GM19328 (cell line): ENCODE measurements at regions not wholly inside any gene's neighbourhood (a gene's known extent, or its start where the extent isn't known, plus 50 kb on each side); places are given as distances from the start of the nearest gene placed in this dataset.
"Not testable (repeated sequence)": the region's sequence is repeated elsewhere in the genome, so short reads cannot be mapped to it uniquely, and the experiment has no call there.

Source experiments
- ATAC-seq: cut with Tn5 transposase; IDR thresholded peaks from one replicate; pipeline ENCODE4 v1.9.1; 2021; ENCODE audit warnings: mild to moderate bottlenecking, moderate library complexity; ENCODE audit not compliant: unreplicated experiment

- ATAC-seq = no peak
Observed at GRCh38 chr14:29353513-29353912, 574.1 kb downstream of the PRKD1 start.

GRCh38 chr14:29354486-29354885 is 573.2 kb downstream of the PRKD1 start:
- no peak for ATAC-seq

GRCh38 chr14:29355331-29355730 is 572.3 kb downstream of the PRKD1 start:
- ATAC-seq = no peak

DNA sequence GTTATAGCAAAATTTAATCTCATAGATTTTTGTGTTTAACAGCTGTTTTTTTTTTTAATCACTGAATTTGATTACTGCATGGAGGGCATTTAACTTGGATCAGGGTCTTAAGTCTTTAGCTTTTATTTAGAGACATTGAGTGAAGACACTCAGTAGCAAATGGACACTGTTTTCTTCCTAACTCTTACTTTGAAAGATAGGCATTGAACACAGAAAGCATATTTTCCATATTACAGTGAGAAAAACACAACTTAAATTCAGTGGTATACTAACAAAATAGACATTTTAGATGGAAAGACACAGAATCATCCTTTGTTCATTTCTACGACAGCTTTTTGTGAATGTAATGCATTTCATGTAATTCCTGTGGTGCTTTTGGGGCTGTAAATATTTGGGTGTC is 571.8 kb downstream of the PRKD1 start:
- no peak for ATAC-seq

DNA sequence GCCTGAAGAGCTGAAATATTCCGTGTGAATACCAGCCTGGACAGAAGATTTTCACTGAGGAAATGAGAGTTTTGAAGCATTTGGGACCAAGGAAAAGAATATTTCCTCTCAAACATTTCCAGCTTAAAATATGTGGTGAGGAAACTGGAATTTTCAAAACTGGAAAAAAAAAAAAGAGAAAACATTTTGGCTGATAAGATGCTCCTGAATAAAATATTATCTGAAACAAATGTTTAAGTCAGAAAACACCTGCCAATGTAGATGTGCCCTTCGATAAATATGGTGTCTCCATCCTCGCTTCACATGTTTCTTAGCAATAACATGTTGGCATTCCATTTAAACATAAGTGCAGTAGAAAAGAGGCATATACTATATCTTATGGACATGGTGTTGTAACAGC is 567.0 kb downstream of the PRKD1 start:
- ATAC-seq = no peak

- ATAC-seq = no peak
Observed at GRCh38 chr14:29370024-29370423, 557.6 kb downstream of the PRKD1 start.

- no peak for ATAC-seq
Observed at GRCh38 chr14:29376237-29376636, 551.4 kb downstream of the PRKD1 start.

- ATAC-seq = no peak
Observed at GRCh38 chr14:29380826-29381225, 546.8 kb downstream of the PRKD1 start.

DNA sequence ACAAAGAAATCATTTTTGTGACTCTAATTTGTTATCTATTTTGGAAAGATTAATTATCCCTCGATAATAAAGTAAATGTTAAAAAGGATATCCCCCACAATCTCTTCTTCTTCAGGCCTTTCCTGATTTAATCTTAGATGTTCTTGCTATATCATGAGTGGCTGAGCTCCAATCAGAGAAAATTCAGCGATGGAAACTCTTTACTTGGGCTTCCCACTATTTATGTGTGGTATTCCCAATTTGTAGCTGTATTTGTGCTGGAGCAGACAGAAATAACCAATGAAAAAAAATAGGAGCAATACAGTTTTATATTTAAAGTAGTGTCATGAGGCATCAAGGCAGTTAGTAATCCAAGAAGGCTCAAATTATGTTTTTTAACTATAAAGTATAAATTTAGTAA is 539.1 kb downstream of the PRKD1 start:
- ATAC-seq = no peak

DNA sequence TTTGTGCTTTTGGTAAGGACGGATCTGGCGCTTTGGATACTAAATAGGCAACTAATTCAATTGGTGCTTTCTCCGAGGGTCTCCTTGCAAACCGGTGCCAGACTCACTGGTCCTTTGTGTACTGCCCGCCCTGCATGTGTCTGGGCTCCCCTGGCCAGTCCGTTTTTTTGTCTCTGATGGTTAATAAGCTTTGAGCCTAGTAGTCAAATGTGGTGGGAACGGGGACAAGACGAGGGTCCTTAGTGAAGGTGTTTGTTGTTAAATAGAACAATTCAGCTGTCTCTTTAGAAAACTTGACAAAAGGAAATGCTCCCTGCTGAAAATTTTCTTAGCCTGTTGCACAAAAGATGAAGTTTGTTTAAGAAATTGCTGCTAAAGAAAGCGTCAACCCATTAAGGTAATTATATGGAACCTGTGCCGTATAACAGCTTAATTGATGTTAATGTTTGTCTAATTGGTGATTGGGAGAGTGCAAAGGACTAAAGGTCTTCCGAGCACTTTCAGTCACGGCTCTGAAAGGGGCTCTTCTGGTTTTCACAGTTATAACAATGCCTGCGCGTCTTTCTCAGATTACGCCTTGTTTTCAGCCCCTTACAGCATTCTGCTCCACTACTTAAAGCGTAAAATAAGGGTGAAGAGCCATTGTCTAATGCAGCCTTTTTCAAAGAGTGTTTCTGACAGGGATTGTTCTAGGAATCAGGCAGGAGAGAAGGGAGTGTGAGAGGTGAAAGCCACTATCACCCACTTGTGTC is 537.4 kb downstream of the PRKD1 start:
- no peak for ATAC-seq

DNA sequence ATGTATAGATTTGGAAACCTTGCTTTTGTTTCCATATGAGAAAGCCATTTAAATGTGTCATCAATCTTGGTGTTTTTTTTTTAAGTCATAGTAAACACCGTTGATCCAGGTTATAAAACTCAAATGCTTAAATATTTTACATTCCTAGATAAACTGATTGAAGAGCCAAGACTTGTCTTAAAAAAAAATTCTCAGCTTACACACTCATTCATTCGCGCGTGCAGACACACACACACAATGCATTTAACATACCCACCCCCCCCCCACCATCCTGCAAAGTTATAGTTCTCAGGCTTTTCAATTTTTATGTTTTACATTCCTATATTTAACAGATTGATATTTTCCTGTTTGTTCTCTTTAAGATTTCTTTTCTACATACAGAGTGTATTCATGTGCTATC is 536.4 kb downstream of the PRKD1 start:
- no peak for ATAC-seq

GRCh38 chr14:29391801-29392200 is 535.8 kb downstream of the PRKD1 start:
- no peak for ATAC-seq

GRCh38 chr14:29392287-29392686 is 535.4 kb downstream of the PRKD1 start:
- no peak for ATAC-seq

DNA sequence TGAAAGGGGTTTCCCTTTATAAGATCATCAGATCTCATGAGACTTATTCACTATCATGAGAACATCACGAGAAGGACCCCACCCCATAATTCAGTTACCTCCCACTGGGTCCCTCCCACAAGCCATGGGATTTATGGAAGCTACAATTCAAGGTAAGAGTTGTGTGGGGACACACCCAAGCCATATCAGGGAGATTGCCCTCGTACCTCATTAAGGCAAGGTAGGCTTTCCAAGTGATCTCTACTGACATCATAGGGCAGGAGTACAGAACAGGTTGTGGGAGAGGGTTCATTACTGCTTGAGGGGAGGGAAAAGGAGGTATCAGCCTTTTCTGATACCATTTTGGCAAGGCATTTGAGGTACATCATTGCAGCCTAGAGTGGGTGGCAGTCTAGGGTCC is 524.6 kb downstream of the PRKD1 start:
- ATAC-seq = no peak

DNA sequence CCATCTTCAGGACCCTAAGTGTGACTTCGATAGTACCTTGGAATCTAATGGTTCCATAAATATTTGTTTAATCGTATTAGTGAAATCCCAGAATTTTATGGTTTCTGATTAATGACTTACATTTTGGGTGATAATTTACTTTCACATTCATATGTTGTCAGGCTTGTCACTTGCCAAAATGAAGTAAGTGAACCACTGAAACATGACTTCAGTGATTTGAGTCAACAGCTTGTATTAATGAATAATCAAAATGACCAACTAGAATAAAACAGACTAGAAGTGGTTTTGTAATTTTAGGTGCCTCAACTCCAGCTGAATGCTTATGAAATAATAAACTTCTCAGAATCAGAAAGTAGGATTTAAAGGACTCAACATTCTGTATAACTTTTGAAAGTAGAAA is 517.1 kb downstream of the PRKD1 start:
- no peak for ATAC-seq

DNA sequence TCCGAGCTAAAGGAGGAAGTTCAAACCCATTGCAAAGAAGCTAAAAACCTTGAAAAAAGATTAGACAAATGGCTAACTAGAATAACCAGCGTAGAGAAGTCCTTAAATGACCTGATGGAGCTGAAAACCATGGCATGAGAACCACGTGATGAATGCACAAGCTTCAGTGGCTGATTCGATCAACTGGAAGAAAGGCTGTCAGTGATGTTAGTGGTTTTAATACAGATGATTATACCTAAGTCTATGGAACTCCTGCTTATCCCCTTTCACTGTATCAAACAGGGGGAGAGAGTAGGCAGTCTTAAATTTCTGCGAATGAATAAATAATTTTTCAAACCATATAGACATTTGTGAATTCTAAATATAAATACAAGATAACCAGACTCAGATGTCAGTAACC is 512.7 kb downstream of the PRKD1 start:
- ATAC-seq = not testable (repeated sequence)

- ATAC-seq = no peak
Observed at GRCh38 chr14:29419736-29420135, 507.9 kb downstream of the PRKD1 start.

DNA sequence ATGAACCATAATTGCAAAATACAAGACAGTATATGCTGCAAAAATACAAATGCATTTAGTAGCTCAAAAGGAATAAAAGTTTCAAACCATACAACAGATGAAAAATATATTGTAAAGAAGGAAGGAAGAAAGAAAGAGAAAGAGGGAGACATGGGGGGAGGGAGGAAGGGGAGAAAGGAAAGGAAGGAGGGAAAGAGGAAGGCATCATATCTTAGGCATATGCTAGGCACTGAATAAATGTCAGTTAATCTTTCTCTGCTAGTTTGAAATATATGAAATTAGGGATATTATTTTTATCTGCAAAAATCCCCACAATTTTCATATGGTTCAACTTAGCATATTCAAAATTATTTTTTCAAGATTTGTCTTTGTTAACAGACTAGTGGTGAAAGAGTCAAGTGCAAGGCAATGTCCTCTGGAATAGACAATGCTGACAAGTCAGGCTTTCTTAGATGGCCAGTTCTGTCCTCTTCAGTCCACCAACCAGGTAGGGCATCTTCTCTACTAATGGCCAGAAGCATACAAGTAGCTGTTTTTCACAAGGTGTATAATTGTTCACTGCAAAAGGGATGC is 506.4 kb downstream of the PRKD1 start:
- no peak for ATAC-seq

DNA sequence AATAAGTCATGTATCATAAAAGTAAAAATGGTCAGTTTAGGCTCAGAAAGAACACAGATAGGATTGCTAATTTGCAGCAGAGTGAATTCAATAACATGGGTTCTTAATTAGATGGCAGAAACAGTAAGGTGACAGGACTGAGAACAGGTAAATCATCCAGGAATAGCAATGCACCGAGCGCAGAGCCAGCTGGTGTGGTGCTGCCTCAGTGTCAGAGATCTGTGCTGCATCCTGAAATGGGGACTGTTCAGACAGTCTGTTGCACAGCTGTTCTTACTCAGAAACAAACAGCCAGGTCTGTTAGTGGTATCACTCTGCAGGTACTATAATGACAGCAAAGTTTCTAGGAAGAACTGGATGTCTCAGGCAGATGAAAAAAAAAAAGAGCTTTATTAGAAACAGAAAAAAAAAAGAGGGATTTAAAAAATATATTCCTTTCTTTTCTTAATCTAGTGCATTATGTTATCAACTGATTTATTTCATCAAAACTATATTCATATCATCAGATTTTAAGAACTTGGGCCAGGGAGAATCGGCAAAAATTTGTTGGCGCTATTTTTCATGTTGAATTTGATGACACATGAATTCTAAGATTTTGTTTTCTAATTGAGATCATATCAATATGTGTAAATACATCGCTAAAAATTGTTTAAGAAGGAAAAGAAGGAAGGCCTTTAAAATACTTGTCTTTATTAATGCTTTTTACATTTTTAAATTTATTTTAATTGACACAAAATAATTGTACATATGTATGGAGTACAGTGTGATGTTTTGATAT is 501.8 kb downstream of the PRKD1 start:
- no peak for ATAC-seq

- no peak for ATAC-seq
Observed at GRCh38 chr14:29442696-29443095, 485.0 kb downstream of the PRKD1 start.

GRCh38 chr14:29444216-29444615 is 483.4 kb downstream of the PRKD1 start:
- no peak for ATAC-seq

GRCh38 chr14:29444805-29445204 is 482.8 kb downstream of the PRKD1 start:
- ATAC-seq = no peak
